Uterus (tissue), 2 donors: ENCODE measurements at regions not wholly inside any gene's neighbourhood (a gene's known extent, or its start where the extent isn't known, plus 50 kb on each side); places are given as distances from the start of the nearest gene placed in this dataset.

Experiments used
- CTCF ChIP-seq, 4 experiments: fragments of 200-600 bp in 2 of 4; fragments of 450-650 bp in 2 of 4; sonication (generic) in 2 of 4; IDR thresholded peaks; one replicate each; pipeline ENCODE4 v1.5.1; 2016 to 2019; ENCODE audit warnings: antibody characterized with exemption in 4 of 4, mild to moderate bottlenecking in 2 of 4, moderate library complexity in 1 of 4
- POLR2A ChIP-seq, 2 donors: fragments of 450-650 bp; IDR thresholded peaks; one replicate each; pipeline ENCODE4 v1.6.1; 2016; ENCODE audit warnings: antibody characterized with exemption in 2 of 2, mild to moderate bottlenecking in 1 of 2, moderate library complexity in 1 of 2

DNA sequence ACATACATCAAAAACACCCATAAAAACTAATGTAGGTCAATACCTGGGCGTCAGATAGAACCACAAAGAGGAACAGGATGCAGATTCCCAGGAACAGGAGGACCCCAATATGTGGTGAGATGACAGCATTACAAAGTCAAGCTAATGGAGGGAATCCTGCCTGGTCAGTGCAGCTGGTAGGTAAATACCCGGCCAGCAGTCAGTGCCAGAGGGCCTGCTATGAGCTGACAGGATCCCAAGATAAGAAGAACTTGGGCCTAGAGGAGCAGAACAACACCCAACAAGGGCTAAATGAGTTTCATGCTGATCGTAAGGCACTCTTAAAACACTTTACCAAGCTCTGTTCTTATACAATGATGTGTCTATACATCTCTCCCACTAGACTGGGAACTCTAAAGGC, 61.2 kb upstream of the KCNMB2 start:
- TF ChIP-seq CTCF (IDR thresholded peaks at IDR 0.05) (no peak), POLR2A (IDR thresholded peaks at IDR 0.05) (no peak)
